Progenitor cell of endocrine pancreas (in vitro differentiated cells): ENCODE measurements at regions not wholly inside any gene's neighbourhood (a gene's known extent, or its start where the extent isn't known, plus 50 kb on each side); places are given as distances from the start of the nearest gene placed in this dataset.

Experiments used
- DNase-seq: peaks from one replicate; pipeline ENCODE4 v3.0.0; 2021; ENCODE audit warnings: low spot score; ENCODE audit not compliant: unreplicated experiment
- H3K27ac Mint-ChIP-seq: 2 replicates; pipeline ENCODE4 v1.8.0; 2021; ENCODE audit warnings: mild to moderate bottlenecking, moderate library complexity, mixed read lengths
- H3K27me3 Mint-ChIP-seq: 2 replicates; pipeline ENCODE4 v1.8.0; 2021; ENCODE audit warnings: mixed read lengths
- H3K36me3 Mint-ChIP-seq: 2 replicates; pipeline ENCODE4 v1.8.0; 2022; ENCODE audit warnings: mixed read lengths; ENCODE audit not compliant: insufficient read depth
- H3K4me1 Mint-ChIP-seq: 2 replicates; pipeline ENCODE4 v1.8.0; 2021; ENCODE audit warnings: low read depth, mixed read lengths
- H3K4me3 Mint-ChIP-seq: 2 replicates; pipeline ENCODE4 v1.8.0; 2021; ENCODE audit warnings: low read depth, mild to moderate bottlenecking, moderate library complexity, mixed read lengths
- H3K9me3 Mint-ChIP-seq: 2 replicates; pipeline ENCODE4 v1.8.0; 2021; ENCODE audit warnings: low read depth, mixed read lengths
- TF ChIP-seq, protein P1 (sequence below): fragments of 200-600 bp; sonication (generic); IDR thresholded peaks from one replicate; pipeline ENCODE4 v1.5.0; 2021; ENCODE audit warnings: antibody characterized with exemption, mild to moderate bottlenecking; ENCODE audit not compliant: unreplicated experiment

DNA sequence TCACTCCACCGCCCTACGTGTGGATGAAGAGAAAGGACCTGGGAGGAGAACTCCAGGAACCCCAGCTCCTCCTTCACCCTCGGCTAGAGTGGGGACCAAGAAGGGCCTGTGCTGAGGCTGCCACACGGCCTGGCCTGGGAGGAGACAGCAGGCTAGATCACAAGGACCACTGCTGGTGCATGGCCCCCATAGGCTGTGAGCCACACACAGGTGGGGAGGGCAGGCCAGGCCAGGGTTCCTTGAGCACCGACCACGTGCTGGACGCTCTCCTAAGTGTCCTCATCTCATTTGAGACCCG, 1392.4 kb downstream of the TBC1D22A start:
- no peak overlapping the region for H3K4me3 Mint-ChIP-seq
- no peaks in the 10 kb centered on the region for H3K36me3 Mint-ChIP-seq
- TF ChIP-seq, protein P1, sequence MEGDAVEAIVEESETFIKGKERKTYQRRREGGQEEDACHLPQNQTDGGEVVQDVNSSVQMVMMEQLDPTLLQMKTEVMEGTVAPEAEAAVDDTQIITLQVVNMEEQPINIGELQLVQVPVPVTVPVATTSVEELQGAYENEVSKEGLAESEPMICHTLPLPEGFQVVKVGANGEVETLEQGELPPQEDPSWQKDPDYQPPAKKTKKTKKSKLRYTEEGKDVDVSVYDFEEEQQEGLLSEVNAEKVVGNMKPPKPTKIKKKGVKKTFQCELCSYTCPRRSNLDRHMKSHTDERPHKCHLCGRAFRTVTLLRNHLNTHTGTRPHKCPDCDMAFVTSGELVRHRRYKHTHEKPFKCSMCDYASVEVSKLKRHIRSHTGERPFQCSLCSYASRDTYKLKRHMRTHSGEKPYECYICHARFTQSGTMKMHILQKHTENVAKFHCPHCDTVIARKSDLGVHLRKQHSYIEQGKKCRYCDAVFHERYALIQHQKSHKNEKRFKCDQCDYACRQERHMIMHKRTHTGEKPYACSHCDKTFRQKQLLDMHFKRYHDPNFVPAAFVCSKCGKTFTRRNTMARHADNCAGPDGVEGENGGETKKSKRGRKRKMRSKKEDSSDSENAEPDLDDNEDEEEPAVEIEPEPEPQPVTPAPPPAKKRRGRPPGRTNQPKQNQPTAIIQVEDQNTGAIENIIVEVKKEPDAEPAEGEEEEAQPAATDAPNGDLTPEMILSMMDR = no peak
- DNase-seq = no peak
- H3K27ac Mint-ChIP-seq = no peak overlapping the region
- H3K9me3 Mint-ChIP-seq = no peaks in the 10 kb centered on the region
- peaks cover 22% of the 10 kb centered on the region for H3K27me3 Mint-ChIP-seq
- no peaks in the 10 kb centered on the region for H3K4me1 Mint-ChIP-seq

GRCh38 chr22:48154169-48154942, 1391.9 kb downstream of the TBC1D22A start:
- DNase-seq = no peak
- no peak overlapping the region for H3K4me3 Mint-ChIP-seq
- no peak overlapping the region for H3K27ac Mint-ChIP-seq
- no peaks in the 10 kb centered on the region for H3K36me3 Mint-ChIP-seq
- peaks cover 26% of the 10 kb centered on the region for H3K27me3 Mint-ChIP-seq
- H3K4me1 Mint-ChIP-seq = no peaks in the 10 kb centered on the region
- TF ChIP-seq, protein P1 = no peak
- no peaks in the 10 kb centered on the region for H3K9me3 Mint-ChIP-seq

- Mint-ChIP-seq H3K4me1 (no peaks in the 10 kb centered on the region), H3K9me3 (no peaks in the 10 kb centered on the region), H3K27ac (no peak overlapping the region), H3K27me3 (peaks cover 25% of the 10 kb centered on the region), H3K36me3 (no peaks in the 10 kb centered on the region), H3K4me3 (no peak overlapping the region)
- TF ChIP-seq, protein P1 = no peak
- DNase-seq = no peak
Measured at GRCh38 chr22:48153726-48154125, 1391.3 kb downstream of the TBC1D22A start.

DNA sequence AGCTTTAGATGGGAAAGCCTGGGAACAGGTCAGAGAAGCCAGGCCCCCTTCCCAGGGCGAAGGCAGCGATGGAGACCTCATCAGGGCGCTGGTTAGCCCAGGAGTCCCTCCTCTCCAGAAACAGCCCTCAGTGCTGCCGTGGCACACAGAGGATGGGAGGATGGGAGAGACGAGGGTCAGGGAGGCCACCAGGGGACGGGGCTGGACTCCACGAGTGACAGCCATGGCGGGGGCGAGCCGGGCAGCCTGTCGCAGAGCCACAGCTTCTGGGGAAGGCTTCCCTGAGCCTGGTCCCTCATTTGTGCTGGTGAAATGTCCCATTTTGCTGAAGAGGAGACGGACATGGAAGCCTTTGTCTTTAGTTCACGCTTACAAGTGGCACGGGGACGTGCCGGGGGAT, 1390.5 kb downstream of the TBC1D22A start:
- H3K27me3 Mint-ChIP-seq = peaks cover 30% of the 10 kb centered on the region
- no peaks in the 10 kb centered on the region for H3K4me1 Mint-ChIP-seq
- no peaks in the 10 kb centered on the region for H3K36me3 Mint-ChIP-seq
- TF ChIP-seq, protein P1 = no peak
- no peak for DNase-seq
- H3K27ac Mint-ChIP-seq = no peak overlapping the region
- no peaks in the 10 kb centered on the region for H3K9me3 Mint-ChIP-seq
- no peak overlapping the region for H3K4me3 Mint-ChIP-seq

- H3K4me1 Mint-ChIP-seq = no peaks in the 10 kb centered on the region
- no peaks in the 10 kb centered on the region for H3K9me3 Mint-ChIP-seq
Measured at GRCh38 chr22:48152164-48152775, 1389.8 kb downstream of the TBC1D22A start.

More at GRCh38 chr22:48152164-48152775, 1389.8 kb downstream of the TBC1D22A start:
- Mint-ChIP-seq H3K27me3 (peaks cover 32% of the 10 kb centered on the region), H3K4me3 (no peak overlapping the region), H3K36me3 (no peaks in the 10 kb centered on the region), H3K27ac (no peak overlapping the region)
- TF ChIP-seq, protein P1 = no peak
- no peak for DNase-seq
